Fibroblast of the aortic adventitia (primary cell): ENCODE measurements at regions not wholly inside any gene's neighbourhood (a gene's known extent, or its start where the extent isn't known, plus 50 kb on each side); places are given as distances from the start of the nearest gene placed in this dataset.

ENCODE experiments used
- DNase-seq: peaks from one replicate; pipeline ENCODE4 v3.0.0-alpha.2; 2010; ENCODE audit warnings: low read depth
- H3K4me3 ChIP-seq: 2 replicates; pipeline ENCODE4 v1.5.1; 2011; ENCODE audit warnings: low read depth, mild to moderate bottlenecking, control low read depth, low read length, moderate library complexity
- CTCF ChIP-seq: IDR thresholded peaks from 2 replicates; pipeline ENCODE4 v1.5.1; 2011; ENCODE audit warnings: mild to moderate bottlenecking, low read length, control low read depth, inconsistent platforms; ENCODE audit not compliant: insufficient read depth

- no peak overlapping the region for H3K4me3 ChIP-seq
- DNase-seq: no peak
- no peak for TF ChIP-seq CTCF
These were observed 84.1 kb upstream of the ASB18 start for GRCh38 chr2:236348279-236348678.

GRCh38 chr2:236348976-236349375 lies 84.8 kb upstream of the ASB18 start:
- TF ChIP-seq CTCF: no peak
- H3K4me3 ChIP-seq: no peak overlapping the region
- no peak for DNase-seq

GRCh38 chr2:236350426-236350825 lies 86.2 kb upstream of the ASB18 start:
- no peak for DNase-seq
- no peak overlapping the region for H3K4me3 ChIP-seq

GRCh38 chr2:236351966-236352525 lies 87.8 kb upstream of the ASB18 start:
- no peak for DNase-seq
- no peak overlapping the region for H3K4me3 ChIP-seq
- no peak for TF ChIP-seq CTCF

More at GRCh38 chr2:236350426-236350825, 86.2 kb upstream of the ASB18 start:
- no peak for TF ChIP-seq CTCF

- DNase-seq: peak; percentile 57
- TF ChIP-seq CTCF: peak; percentile 76
- no peak overlapping the region for H3K4me3 ChIP-seq
These were observed 88.8 kb upstream of the ASB18 start for GRCh38 chr2:236352761-236353593.

- H3K4me3 ChIP-seq: no peak overlapping the region
- DNase-seq: no peak
- no peak for TF ChIP-seq CTCF
These were observed 89.4 kb upstream of the ASB18 start for GRCh38 chr2:236353594-236353942.
